Sigmoid colon (tissue), 6 donors: ENCODE measurements at regions not wholly inside any gene's neighbourhood (a gene's known extent, or its start where the extent isn't known, plus 50 kb on each side); places are given as distances from the start of the nearest gene placed in this dataset.
A peak's percentile ranks its signal among the peaks of the same experiment; 100 is the strongest.

Experiments used
- DNase-seq: peaks from one replicate; pipeline ENCODE4 v3.0.0-alpha.2; 2019
- H3K27ac ChIP-seq, 4 donors: fragments of 200-600 bp; sonication (generic); one replicate each; pipeline ENCODE4 v1.5.1; 2016 to 2019; ENCODE audit warnings: mild to moderate bottlenecking in 1 of 4
- H3K27me3 ChIP-seq, 3 donors: fragments of 200-600 bp; sonication (generic); one replicate each; pipeline ENCODE4 v1.5.1; 2019; ENCODE audit warnings: mild to moderate bottlenecking in 1 of 3
- H3K36me3 ChIP-seq, 4 donors: fragments of 200-600 bp; sonication (generic); one replicate each; pipeline ENCODE4 v1.5.1; 2016 to 2019
- H3K4me1 ChIP-seq, 4 donors: fragments of 200-600 bp; sonication (generic); one replicate each; pipeline ENCODE4 v1.5.1; 2017 to 2019
- H3K4me3 ChIP-seq, 4 donors: fragments of 200-600 bp; sonication (generic); one replicate each; pipeline ENCODE4 v1.5.1; 2017 to 2019; ENCODE audit warnings: mild to moderate bottlenecking in 2 of 4, moderate library complexity in 1 of 4
- H3K9me3 ChIP-seq, 4 donors: fragments of 200-600 bp in 3 of 4; sonication (generic) in 3 of 4; one replicate each; pipeline versions ENCODE4 v1.5.1 to v1.6.1; 2013 to 2019
- CTCF ChIP-seq, 4 experiments: fragments of 450-650 bp in 3 of 4; fragments of 200-600 bp in 1 of 4; IDR thresholded peaks; one replicate each; pipeline ENCODE4 v1.5.1; 2016 to 2019; ENCODE audit warnings: antibody characterized with exemption in 4 of 4, mild to moderate bottlenecking in 3 of 4, moderate library complexity in 2 of 4
- EP300 ChIP-seq, 4 donors: sonication (generic); formaldehyde crosslinking; IDR thresholded peaks; one replicate each; pipeline ENCODE4 v1.6.1; 2017; ENCODE audit warnings: antibody characterized with exemption in 4 of 4
- POLR2A ChIP-seq, 2 donors: fragments of 450-650 bp; IDR thresholded peaks; one replicate each; pipeline ENCODE4 v1.6.1; 2016; ENCODE audit warnings: antibody characterized with exemption in 2 of 2, mild to moderate bottlenecking in 2 of 2, moderate library complexity in 2 of 2
- POLR2AphosphoS5 ChIP-seq, 4 donors: sonication (generic); formaldehyde crosslinking; IDR thresholded peaks; one replicate each; pipeline ENCODE4 v1.6.1; 2017; ENCODE audit warnings: antibody characterized with exemption in 4 of 4
- WGBS, 2 donors: extraction: QIAGEN DNeasy Blood & Tissue Kit; methylation state at CpG; one replicate each; pipeline ENCODE4 v1.1.7; 2013; 5-methylcytosine and 5-hydroxymethylcytosine counted together
- intact Hi-C: fragments of 100-400 bp; cut with DNase I; formaldehyde crosslinking; loops from one replicate; pipeline ENCODE4 v1.15.1; 2023
- donor health status: healthy with polysubstance abuse.
- donor health status: healthy.

GRCh38 chr2:207469943-207470729 is 59.6 kb upstream of the CREB1 start:
- intact Hi-C loops: no loop called here
- WGBS, 2 donors: 92 to 94% methylated on average over 2 of the region's 2 CpGs
- no peaks in the 10 kb centered on the region for H3K36me3 ChIP-seq
- no peak for TF ChIP-seq CTCF (IDR thresholded peaks at IDR 0.05)
- TF ChIP-seq POLR2AphosphoS5 (IDR thresholded peaks at IDR 0.05): no peak
- TF ChIP-seq EP300 (IDR thresholded peaks at IDR 0.05): no peak
- no peak for TF ChIP-seq POLR2A (IDR thresholded peaks at IDR 0.05)
- no peaks in the 10 kb centered on the region for H3K27me3 ChIP-seq
- peaks cover 0 to 11% (median 8%) of the 10 kb centered on the region in 4 donors for H3K4me1 ChIP-seq
- no peak overlapping the region for H3K27ac ChIP-seq
- DNase-seq: no peak
- H3K4me3 ChIP-seq: no peak overlapping the region
- no peaks in the 10 kb centered on the region for H3K9me3 ChIP-seq

- H3K9me3 ChIP-seq: no peaks in the 10 kb centered on the region
- TF ChIP-seq POLR2AphosphoS5 (IDR thresholded peaks at IDR 0.05) (no peak), CTCF (IDR thresholded peaks at IDR 0.05) (no peak), EP300 (IDR thresholded peaks at IDR 0.05) (no peak), POLR2A (IDR thresholded peaks at IDR 0.05) (no peak)
- no peaks in the 10 kb centered on the region for H3K36me3 ChIP-seq
- peaks cover 0 to 11% (median 8%) of the 10 kb centered on the region in 4 donors for H3K4me1 ChIP-seq
- H3K27me3 ChIP-seq: no peaks in the 10 kb centered on the region
- WGBS, 2 donors: 80% methylated on average over 4 of the region's 4 CpGs
- H3K27ac ChIP-seq: no peak overlapping the region
- no peak overlapping the region for H3K4me3 ChIP-seq
- DNase-seq: no peak
- intact Hi-C loops: no loop called here
Measured at GRCh38 chr2:207471261-207471660, 58.5 kb upstream of the CREB1 start.

- H3K27ac ChIP-seq: peak overlapping the region in 3 of 4 donors; percentile 20 to 69 (median 52)
- WGBS, 2 donors: 78 to 84% methylated on average over 11 of the region's 11 CpGs
Measured at GRCh38 chr2:207472343-207473048, 57.3 kb upstream of the CREB1 start.

More at GRCh38 chr2:207472343-207473048, 57.3 kb upstream of the CREB1 start:
- intact Hi-C loops: loop anchor here (1.0 to 2.0 kb wide), 2 partner anchors 306 to 672 kb away; no protein-coding TSS in a partner anchor
- TF ChIP-seq POLR2AphosphoS5 (IDR thresholded peaks at IDR 0.05) (no peak), EP300 (IDR thresholded peaks at IDR 0.05) (no peak), POLR2A (IDR thresholded peaks at IDR 0.05) (no peak), CTCF (IDR thresholded peaks at IDR 0.05) (no peak)
- H3K4me3 ChIP-seq: peak overlapping the region in 3 of 4 donors; percentile 12 to 34 (median 25)
- no peak for DNase-seq
- no peaks in the 10 kb centered on the region for H3K36me3 ChIP-seq
- no peaks in the 10 kb centered on the region for H3K9me3 ChIP-seq
- H3K4me1 ChIP-seq: peaks cover 0 to 11% (median 8%) of the 10 kb centered on the region in 4 donors
- H3K27me3 ChIP-seq: no peaks in the 10 kb centered on the region
